H1 (cell line): ENCODE measurements at regions not wholly inside any gene's neighbourhood (a gene's known extent, or its start where the extent isn't known, plus 50 kb on each side); places are given as distances from the start of the nearest gene placed in this dataset.

Experiments
- CTCF ChIA-PET: fragments of 300-600 bp; sonication (Branson Sonifier 250); formaldehyde crosslinking; loops from one replicate; lab custom pipeline; 2021; ENCODE audit not compliant: partially characterized antibody; lab: Charles Lee
- POLR2A ChIA-PET: fragments of 300-600 bp; sonication (Branson Sonifier 250); formaldehyde crosslinking; loops from one replicate; lab custom pipeline; 2021; ENCODE audit warnings: inconsistent platforms; ENCODE audit not compliant: partially characterized antibody; lab: Charles Lee
- DNase-seq, 2 experiments: peaks; one replicate each; pipeline versions ENCODE4 v3.0.0 to v3.0.0-alpha.2; 2010 to 2022; ENCODE audit warnings: low spot score in 2 of 2, low read depth in 1 of 2, mixed read lengths in 1 of 2
- FAIRE-seq: peaks from 2 replicates; lab custom pipeline; 2011; peaks lifted over from hg19 to GRCh38; lab: Jason Lieb, UNC
- H2AFZ ChIP-seq: 2 replicates; pipeline ENCODE4 v1.8.1; 2012; ENCODE audit warnings: low read length, inconsistent platforms
- H2AK5ac ChIP-seq: 2 replicates; pipeline ENCODE4 v1.6.1; 2013; ENCODE audit warnings: low read depth, low read length
- H2BK120ac ChIP-seq: replicated peaks from 2 replicates; pipeline ENCODE3; 2013; ENCODE audit warnings: low read depth, low read length, inconsistent platforms
- H2BK12ac ChIP-seq: 2 replicates; pipeline ENCODE4 v1.6.1; 2013; ENCODE audit warnings: low read depth, low read length
- H2BK15ac ChIP-seq: 2 replicates; pipeline ENCODE4 v1.6.1; 2013; ENCODE audit warnings: low read length
- H2BK20ac ChIP-seq: 2 replicates; pipeline ENCODE4 v1.6.1; 2013; ENCODE audit warnings: low read length
- H2BK5ac ChIP-seq: 2 replicates; pipeline ENCODE4 v1.6.1; 2013; ENCODE audit warnings: low read depth, low read length
- H3K14ac ChIP-seq: 2 replicates; pipeline ENCODE4 v1.6.1; 2013; ENCODE audit warnings: inconsistent platforms; ENCODE audit not compliant: insufficient read length
- H3K18ac ChIP-seq: 2 replicates; pipeline ENCODE4 v1.6.1; 2013; ENCODE audit warnings: low read length; ENCODE audit errors: extremely low read depth
- H3K23ac ChIP-seq: 2 replicates; pipeline ENCODE4 v1.6.1; 2013; ENCODE audit warnings: inconsistent platforms; ENCODE audit not compliant: insufficient read length
- H3K23me2 ChIP-seq: 2 replicates; pipeline ENCODE4 v1.6.1; 2013; ENCODE audit warnings: low read depth, low read length
- H3K27ac ChIP-seq: 2 replicates; pipeline ENCODE4 v1.6.1; 2011; ENCODE audit warnings: low read depth, low read length, inconsistent platforms
- H3K27me3 ChIP-seq, 4 experiments: replicated peaks in 1 of 4; 1 replicate in 1 of 4; 2 replicates in 3 of 4; pipeline versions ENCODE4 v1.6.1 to v1.8.1; 2011 to 2013; ENCODE audit warnings: low read length in 3 of 4, mild to moderate bottlenecking in 3 of 4, inconsistent platforms in 2 of 4, mixed read lengths in 2 of 4, moderate library complexity in 1 of 4; ENCODE audit not compliant: control insufficient read depth in 3 of 4, insufficient read depth in 3 of 4; ENCODE audit errors: extremely low read depth in 1 of 4
- H3K36me3 ChIP-seq, 4 experiments: 2 replicates each; pipeline versions ENCODE4 v1.6.1 to v1.8.1; 2011 to 2013; ENCODE audit warnings: mild to moderate bottlenecking in 4 of 4, low read length in 3 of 4, moderate library complexity in 2 of 4, control low read depth in 1 of 4, inconsistent platforms in 1 of 4; ENCODE audit not compliant: insufficient read depth in 4 of 4, control insufficient read depth in 2 of 4
- H3K4ac ChIP-seq: replicated peaks from 2 replicates; pipeline ENCODE3; 2013; ENCODE audit warnings: low read length, low read depth, mixed read lengths, inconsistent platforms; ENCODE audit not compliant: insufficient read length
- H3K4me1 ChIP-seq, 4 experiments: replicated peaks in 1 of 4; 1 replicate in 1 of 4; 2 replicates in 3 of 4; pipeline versions ENCODE4 v1.6.1 to v1.8.1; 2011 to 2013; ENCODE audit warnings: low read length in 3 of 4, inconsistent platforms in 2 of 4, mixed read lengths in 1 of 4; ENCODE audit not compliant: insufficient read depth in 4 of 4, control insufficient read depth in 3 of 4
- H3K4me2 ChIP-seq, 2 experiments: 2 replicates each; pipeline versions ENCODE4 v1.6.1 to v1.8.1; 2011 to 2013; ENCODE audit warnings: low read depth in 2 of 2, low read length in 2 of 2, control low read depth in 1 of 2, inconsistent platforms in 1 of 2, mild to moderate bottlenecking in 1 of 2; ENCODE audit not compliant: insufficient read depth in 1 of 2
- H3K4me3 ChIP-seq, 4 experiments: fragments of 200-600, 300-600 bp in 1 of 4; sonication (generic), shearing (Covaris generic), sonication (Bioruptor Twin) in 1 of 4; 2 replicates each; pipeline versions ENCODE4 v1.5.1 to v1.8.1; 2011 to 2016; ENCODE audit warnings: low read length in 4 of 4, low read depth in 3 of 4, control low read depth in 2 of 4, inconsistent platforms in 2 of 4, mild to moderate bottlenecking in 2 of 4, mixed read lengths in 1 of 4, moderate library complexity in 1 of 4; ENCODE audit not compliant: insufficient read depth in 2 of 4; ENCODE audit errors: extremely low read depth in 1 of 4
- H3K56ac ChIP-seq: replicated peaks from 2 replicates; pipeline ENCODE3; 2013; ENCODE audit warnings: low read depth, mild to moderate bottlenecking, mixed read lengths, low read length, inconsistent platforms; ENCODE audit not compliant: insufficient read length
- H3K79me1 ChIP-seq: 2 replicates; pipeline ENCODE4 v1.6.1; 2013; ENCODE audit warnings: low read depth, low read length, control low read depth
- H3K79me2 ChIP-seq, 2 experiments: 2 replicates each; pipeline versions ENCODE4 v1.6.1 to v1.8.1; 2012 to 2013; ENCODE audit warnings: low read length in 2 of 2, mild to moderate bottlenecking in 2 of 2, inconsistent platforms in 1 of 2; ENCODE audit not compliant: insufficient read depth in 2 of 2, control insufficient read depth in 1 of 2
- H3K9ac ChIP-seq, 4 experiments: replicated peaks in 1 of 4; 1 replicate in 1 of 4; 2 replicates in 3 of 4; pipeline versions ENCODE4 v1.6.1 to v1.8.1; 2011 to 2013; ENCODE audit warnings: low read depth in 3 of 4, low read length in 3 of 4, control low read depth in 2 of 4, mild to moderate bottlenecking in 2 of 4, moderate library complexity in 2 of 4, inconsistent platforms in 1 of 4; ENCODE audit errors: extremely low read depth in 1 of 4
- H3K9me3 ChIP-seq, 2 experiments: 2 replicates each; pipeline versions ENCODE4 v1.6.1 to v1.8.1; 2012 to 2013; ENCODE audit warnings: mild to moderate bottlenecking in 2 of 2, moderate library complexity in 2 of 2, control low read depth in 1 of 2, inconsistent platforms in 1 of 2, low read depth in 1 of 2, low read length in 1 of 2, mixed read lengths in 1 of 2; ENCODE audit not compliant: insufficient read depth in 2 of 2
- H4K20me1 ChIP-seq, 2 experiments: replicated peaks in 1 of 2; 2 replicates each; pipeline versions ENCODE3 to v1.8.1; 2011 to 2013; ENCODE audit warnings: inconsistent platforms in 2 of 2, low read length in 2 of 2, mild to moderate bottlenecking in 1 of 2; ENCODE audit not compliant: insufficient read depth in 2 of 2, control insufficient read depth in 1 of 2
- H4K5ac ChIP-seq: 2 replicates; pipeline ENCODE4 v1.6.1; 2013; ENCODE audit warnings: low read length, low read depth, mixed read lengths, inconsistent platforms; ENCODE audit not compliant: insufficient read length
- H4K8ac ChIP-seq: 2 replicates; pipeline ENCODE4 v1.8.0; 2013; ENCODE audit warnings: mild to moderate bottlenecking, moderate library complexity, low read length, inconsistent platforms; ENCODE audit not compliant: insufficient read depth; ENCODE audit errors: extremely low read depth
- H4K91ac ChIP-seq: replicated peaks from 2 replicates; pipeline ENCODE3; 2013; ENCODE audit warnings: low read length, mixed read lengths, inconsistent platforms; ENCODE audit not compliant: insufficient read length
- ASH2L ChIP-seq: fragments of 200-600, 300-600 bp; sonication (generic); IDR thresholded peaks from one replicate; pipeline ENCODE4 v1.7.1; 2017; ENCODE audit warnings: low read length
- CEBPB ChIP-seq: IDR thresholded peaks from 2 replicates; pipeline ENCODE4 v1.6.1; 2012; ENCODE audit warnings: low read depth, low read length
- GTF2F1 ChIP-seq: IDR thresholded peaks from 2 replicates; pipeline ENCODE4 v1.6.1; 2012; ENCODE audit warnings: low read depth, low read length, improper control_type of control experiment, borderline replicate concordance
- POLR2A ChIP-seq, 2 experiments: IDR thresholded peaks; 1 replicate in 1 of 2; 2 replicates in 1 of 2; pipeline ENCODE4 v1.6.1; 2011; ENCODE audit warnings: low read depth in 2 of 2, low read length in 2 of 2, mild to moderate bottlenecking in 2 of 2; ENCODE audit errors: control extremely low read depth in 1 of 2
- RAD21 ChIP-seq, 2 experiments: IDR thresholded peaks in 1 of 2; conservative IDR thresholded peaks in 1 of 2; 2 replicates each; pipeline ENCODE4 v1.6.1; 2011; ENCODE audit warnings: low read depth in 2 of 2, low read length in 2 of 2, improper control_type of control experiment in 1 of 2, inconsistent platforms in 1 of 2, mild to moderate bottlenecking in 1 of 2, moderate library complexity in 1 of 2
- SAP30 ChIP-seq: fragments of 300-600 bp; sonication (generic); IDR thresholded peaks from 2 replicates; pipeline ENCODE4 v1.7.1; 2012; ENCODE audit warnings: low read length, moderate library complexity, mild to moderate bottlenecking, inconsistent platforms; ENCODE audit not compliant: insufficient read depth, insufficient replicate concordance

DNA sequence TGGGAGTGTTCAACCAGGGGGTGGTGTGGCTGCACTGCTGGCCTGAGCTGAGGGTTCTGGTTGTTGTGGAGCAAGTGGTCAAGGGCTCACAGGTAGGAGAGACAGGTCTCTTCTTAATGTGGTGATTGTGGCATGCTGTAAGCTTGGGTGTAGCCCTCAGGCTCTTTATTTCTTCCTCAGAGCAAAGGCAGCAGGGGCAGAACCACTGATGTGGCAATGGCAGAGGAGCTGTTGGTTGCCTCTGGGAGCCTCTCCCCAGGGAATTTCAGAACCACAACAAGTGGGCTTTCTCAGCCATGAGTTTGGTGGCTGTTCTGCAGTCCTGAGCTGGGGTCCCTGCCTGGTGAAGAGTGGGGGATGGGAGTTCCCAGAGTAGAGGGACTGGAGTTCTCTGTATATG, 1017.2 kb downstream of the SH3BGRL start:
- Histone ChIP-seq H2BK20ac (no peak overlapping the region), H2BK5ac (no peak overlapping the region), H3K4ac (no peak overlapping the region), H3K56ac (no peak overlapping the region), H3K27me3 (no peaks in the 10 kb centered on the region), H3K9me3 (no peaks in the 10 kb centered on the region), H2AFZ (peak overlapping the region; percentile 97; the same call in 1 of the 2 replicates), H3K4me3 (no peak overlapping the region), H4K8ac (no peak overlapping the region), H3K4me2 (no peak overlapping the region), H2BK15ac (no peak overlapping the region), H2BK120ac (no peak overlapping the region), H3K18ac (no peak overlapping the region), H3K23me2 (no peaks in the 10 kb centered on the region), H3K9ac (no peak overlapping the region), H4K20me1 (no peaks in the 10 kb centered on the region), H2BK12ac (no peak overlapping the region), H3K36me3 (no peaks in the 10 kb centered on the region), H3K79me2 (no peaks in the 10 kb centered on the region), H4K91ac (no peak overlapping the region), H4K5ac (no peak overlapping the region), H2AK5ac (no peak overlapping the region), H3K14ac (no peak overlapping the region), H3K27ac (no peak overlapping the region), H3K79me1 (no peaks in the 10 kb centered on the region), H3K4me1 (no peaks in the 10 kb centered on the region; a peak in 1 of 7 replicates), H3K23ac (no peak overlapping the region)
- POLR2A ChIA-PET: no interaction called here
- TF ChIP-seq CEBPB: no peak
- 0 out of 4 replicates have a peak, but pooled peaks of 1 of the 2 experiments have one; percentile 14 for TF ChIP-seq RAD21 (IDR thresholded peaks at IDR 0.05 in 1 of 2, conservative IDR thresholded peaks at IDR 0.05 in 1 of 2; ENCODE audit: low read depth in 2 of 2, low read length in 2 of 2)
- no peak for TF ChIP-seq SAP30
- TF ChIP-seq ASH2L: no peak
- no peak for TF ChIP-seq GTF2F1
- no peak for TF ChIP-seq POLR2A (IDR thresholded peaks at IDR 0.05; ENCODE audit: control extremely low read depth in 1 of 2, low read depth in 2 of 2, low read length in 2 of 2)
- no peak for DNase-seq
- CTCF ChIA-PET: interaction anchor here (0.6 to 1.8 kb wide), 10 partner anchors 9 to 1280 kb away, joined by 3 to 6 read pairs (median 4); no protein-coding TSS in a partner anchor
- no peak for FAIRE-seq
